Neuronal stem cell (in vitro differentiated cells): ENCODE measurements at regions not wholly inside any gene's neighbourhood (a gene's known extent, or its start where the extent isn't known, plus 50 kb on each side); places are given as distances from the start of the nearest gene placed in this dataset.

Experiments
- DNase-seq: peaks from one replicate; pipeline ENCODE4 v3.0.0-alpha.2; 2013; ENCODE audit warnings: low spot score
- H2AFZ ChIP-seq: one replicate; pipeline ENCODE4 v1.6.1; 2013; ENCODE audit warnings: mild to moderate bottlenecking, low read length, inconsistent platforms
- H2AK5ac ChIP-seq: 2 replicates; pipeline ENCODE4 v1.6.1; 2013; ENCODE audit warnings: low read depth, mild to moderate bottlenecking, inconsistent platforms, low read length, moderate library complexity, mixed read lengths
- H2BK120ac ChIP-seq: 2 replicates; pipeline ENCODE4 v1.6.1; 2013; ENCODE audit warnings: low read depth, mild to moderate bottlenecking, inconsistent platforms, low read length, moderate library complexity, mixed read lengths
- H2BK12ac ChIP-seq: one replicate; pipeline ENCODE4 v1.6.1; 2013; ENCODE audit warnings: low read length, inconsistent platforms
- H2BK15ac ChIP-seq: 2 replicates; pipeline ENCODE4 v1.6.1; 2013; ENCODE audit warnings: mild to moderate bottlenecking, low read length, inconsistent platforms, mixed read lengths
- H2BK5ac ChIP-seq: one replicate; pipeline ENCODE4 v1.6.1; 2013; ENCODE audit warnings: inconsistent platforms, mild to moderate bottlenecking, low read length, moderate library complexity
- H3K14ac ChIP-seq: one replicate; pipeline ENCODE4 v1.6.1; 2013; ENCODE audit warnings: low read length, inconsistent platforms
- H3K18ac ChIP-seq: 2 replicates; pipeline ENCODE4 v1.6.1; 2013; ENCODE audit warnings: low read length, inconsistent platforms
- H3K23ac ChIP-seq: 2 replicates; pipeline ENCODE4 v1.6.1; 2013; ENCODE audit warnings: low read depth, mild to moderate bottlenecking, mixed read lengths, low read length, inconsistent platforms; ENCODE audit not compliant: poor library complexity
- H3K27ac ChIP-seq: replicated peaks from 3 replicates; pipeline ENCODE4 v1.5.1; 2013; ENCODE audit warnings: low read length, inconsistent platforms
- H3K27me3 ChIP-seq, 3 experiments: 2 replicates each; pipeline ENCODE4 v1.6.1; 2013; ENCODE audit warnings: low read length in 3 of 3, mild to moderate bottlenecking in 2 of 3, inconsistent platforms in 1 of 3, low read depth in 1 of 3, mixed read lengths in 1 of 3, moderate library complexity in 1 of 3; ENCODE audit not compliant: control insufficient read depth in 3 of 3, insufficient read depth in 3 of 3
- H3K36me3 ChIP-seq, 2 donors: replicated peaks in 1 of 2; 2 replicates each; pipeline ENCODE4 v1.6.1; 2013; ENCODE audit warnings: low read length in 2 of 2; ENCODE audit not compliant: control insufficient read depth in 2 of 2, insufficient read depth in 2 of 2
- H3K4ac ChIP-seq: 2 replicates; pipeline ENCODE4 v1.6.1; 2013; ENCODE audit warnings: inconsistent platforms, mild to moderate bottlenecking, low read length, moderate library complexity
- H3K4me1 ChIP-seq, 2 donors: 1 replicate in 1 of 2; 2 replicates in 1 of 2; pipeline ENCODE4 v1.6.1; 2013; ENCODE audit warnings: low read length in 2 of 2, low read depth in 1 of 2; ENCODE audit not compliant: control insufficient read depth in 2 of 2, insufficient read depth in 1 of 2
- H3K4me2 ChIP-seq: one replicate; pipeline ENCODE4 v1.6.1; 2013; ENCODE audit warnings: mild to moderate bottlenecking, low read length, inconsistent platforms; ENCODE audit not compliant: insufficient read depth, poor library complexity, severe bottlenecking
- H3K4me3 ChIP-seq, 2 donors: 2 replicates each; pipeline ENCODE4 v1.5.1; 2013; ENCODE audit warnings: low read length in 2 of 2, mild to moderate bottlenecking in 2 of 2, inconsistent platforms in 1 of 2, moderate library complexity in 1 of 2
- H3K79me1 ChIP-seq: one replicate; pipeline ENCODE4 v1.6.1; 2013; ENCODE audit warnings: low read depth, mild to moderate bottlenecking, inconsistent platforms, low read length, moderate library complexity
- H3K9ac ChIP-seq: one replicate; pipeline ENCODE4 v1.6.1; 2013; ENCODE audit warnings: mild to moderate bottlenecking, low read depth, low read length, inconsistent platforms; ENCODE audit not compliant: poor library complexity
- H3K9me3 ChIP-seq, 2 donors: replicated peaks in 1 of 2; 2 replicates each; pipeline versions ENCODE3 to v1.6.1; 2013; ENCODE audit warnings: low read length in 2 of 2, mild to moderate bottlenecking in 2 of 2, inconsistent platforms in 1 of 2, low read depth in 1 of 2, mixed read lengths in 1 of 2, moderate library complexity in 1 of 2; ENCODE audit not compliant: control insufficient read depth in 2 of 2, insufficient read depth in 1 of 2
- H4K8ac ChIP-seq: one replicate; pipeline ENCODE4 v1.6.1; 2013; ENCODE audit warnings: low read depth, mild to moderate bottlenecking, inconsistent platforms, low read length, moderate library complexity
- H4K91ac ChIP-seq: one replicate; pipeline ENCODE4 v1.6.1; 2013; ENCODE audit warnings: low read length, low read depth, mild to moderate bottlenecking, inconsistent platforms; ENCODE audit not compliant: poor library complexity
- WGBS, 2 donors: extraction: QIAGEN DNeasy Blood & Tissue Kit; methylation state at CpG; one replicate each; pipeline ENCODE4 v1.1.7; 2013; ENCODE audit warnings: missing lambda C conversion rate in 2 of 2, mixed read lengths in 1 of 2; ENCODE audit not compliant: insufficient read length in 2 of 2, insufficient replicate concordance in 1 of 2; ENCODE audit errors: extremely low coverage in 2 of 2; 5-methylcytosine and 5-hydroxymethylcytosine counted together

DNA sequence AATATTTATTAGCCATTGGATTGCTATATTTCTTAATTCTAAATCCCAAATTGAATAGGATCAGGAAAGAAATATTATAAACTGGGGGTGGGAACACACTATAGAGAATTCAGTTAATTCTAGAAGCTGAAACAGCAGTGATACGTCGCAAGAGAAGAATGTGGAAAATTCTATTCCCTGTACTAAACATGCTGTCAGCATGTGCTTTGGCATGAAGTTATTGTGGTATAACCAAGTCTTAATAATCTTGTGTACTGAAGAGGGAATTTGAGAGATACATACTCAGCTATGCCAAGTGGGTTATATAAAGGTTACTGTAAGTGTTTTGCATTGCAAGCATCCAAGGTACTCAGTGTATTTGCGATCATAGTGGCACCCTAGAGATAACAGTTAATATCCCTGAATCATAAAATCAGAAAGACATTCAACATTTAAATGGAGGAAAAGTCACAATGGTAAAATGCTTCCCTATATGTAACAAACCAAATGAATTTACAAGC, 1492.9 kb upstream of the C9orf72 start:
- no peak overlapping the region for H3K18ac ChIP-seq
- H2BK120ac ChIP-seq: no peak overlapping the region
- H3K4me2 ChIP-seq: no peak overlapping the region
- no peak overlapping the region for H3K4ac ChIP-seq
- H3K27ac ChIP-seq: no peak overlapping the region
- no peak overlapping the region for H2BK12ac ChIP-seq
- no peak overlapping the region for H2BK5ac ChIP-seq
- H3K23ac ChIP-seq: no peak overlapping the region
- no peaks in the 10 kb centered on the region for H3K79me1 ChIP-seq
- H3K14ac ChIP-seq: no peak overlapping the region
- no CpG with 5 or more reads among the region's 3 CpGs for WGBS, 2 donors
- DNase-seq: no peak
- H3K4me1 ChIP-seq: no peaks in the 10 kb centered on the region
- H3K9me3 ChIP-seq: no peaks in the 10 kb centered on the region
- no peak overlapping the region for H4K91ac ChIP-seq
- H3K9ac ChIP-seq: no peak overlapping the region
- H2AFZ ChIP-seq: no peak overlapping the region
- no peak overlapping the region for H3K4me3 ChIP-seq
- H2BK15ac ChIP-seq: no peak overlapping the region
- H2AK5ac ChIP-seq: no peak overlapping the region
- no peaks in the 10 kb centered on the region for H3K36me3 ChIP-seq
- no peaks in the 10 kb centered on the region for H3K27me3 ChIP-seq
- no peak overlapping the region for H4K8ac ChIP-seq

- Histone ChIP-seq H2BK12ac (no peak overlapping the region), H2AK5ac (no peak overlapping the region), H3K79me1 (no peaks in the 10 kb centered on the region), H3K9me3 (no peaks in the 10 kb centered on the region), H3K14ac (no peak overlapping the region), H2BK120ac (no peak overlapping the region), H4K8ac (no peak overlapping the region), H3K4me2 (no peak overlapping the region), H3K9ac (no peak overlapping the region), H3K36me3 (no peaks in the 10 kb centered on the region), H2AFZ (no peak overlapping the region), H3K4me1 (no peaks in the 10 kb centered on the region), H3K23ac (no peak overlapping the region), H3K27me3 (no peaks in the 10 kb centered on the region), H2BK5ac (no peak overlapping the region), H3K4me3 (no peak overlapping the region), H4K91ac (no peak overlapping the region), H2BK15ac (no peak overlapping the region), H3K18ac (no peak overlapping the region), H3K4ac (no peak overlapping the region), H3K27ac (no peak overlapping the region)
- no peak for DNase-seq
- no CpG with 5 or more reads among the region's 2 CpGs for whole genome bisulfite sequencing, 2 donors
Observed at GRCh38 chr9:29068461-29068860, 1495.2 kb upstream of the C9orf72 start.

DNA sequence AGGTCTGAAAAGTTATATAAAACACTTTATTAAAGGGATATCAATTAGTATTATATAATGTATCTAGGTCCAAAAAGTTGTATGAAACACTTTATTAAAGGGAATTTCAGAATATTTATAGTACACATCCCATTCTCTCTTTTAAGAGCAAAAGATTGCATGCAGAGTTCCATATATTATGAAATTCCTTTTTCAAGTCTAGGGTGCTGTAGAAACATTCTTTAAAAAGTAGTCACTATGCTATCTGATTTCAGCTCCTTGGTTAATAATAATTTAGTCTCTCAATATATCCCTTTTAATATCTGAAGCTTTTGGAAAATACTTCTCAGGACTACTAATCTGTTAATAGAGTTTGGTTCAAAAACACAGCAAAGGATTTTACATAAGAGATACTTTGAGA, 1496.1 kb upstream of the C9orf72 start:
- Histone ChIP-seq H3K18ac (no peak overlapping the region), H3K4me2 (no peak overlapping the region)

GRCh38 chr9:29078063-29078666, 1504.9 kb upstream of the C9orf72 start:
- H3K9me3 ChIP-seq: no peaks in the 10 kb centered on the region
- no peak overlapping the region for H2AK5ac ChIP-seq
- no CpG with 5 or more reads among the region's 3 CpGs for WGBS, 2 donors
- no peaks in the 10 kb centered on the region for H3K36me3 ChIP-seq
- no peak overlapping the region for H3K4ac ChIP-seq
- H3K4me2 ChIP-seq: no peak overlapping the region
- H3K27me3 ChIP-seq: no peaks in the 10 kb centered on the region
- H4K91ac ChIP-seq: no peak overlapping the region
- H4K8ac ChIP-seq: no peak overlapping the region
- H3K79me1 ChIP-seq: no peaks in the 10 kb centered on the region
- H2BK15ac ChIP-seq: no peak overlapping the region
- no peak overlapping the region for H3K27ac ChIP-seq
- no peak overlapping the region for H3K18ac ChIP-seq
- H2BK12ac ChIP-seq: no peak overlapping the region
- H3K14ac ChIP-seq: no peak overlapping the region
- H2AFZ ChIP-seq: no peak overlapping the region
- H3K23ac ChIP-seq: no peak overlapping the region
- no peaks in the 10 kb centered on the region for H3K4me1 ChIP-seq
- no peak overlapping the region for H3K4me3 ChIP-seq
- no peak overlapping the region for H2BK5ac ChIP-seq
- no peak for DNase-seq
- no peak overlapping the region for H3K9ac ChIP-seq
- H2BK120ac ChIP-seq: no peak overlapping the region

More for the DNA sequence above, 1496.1 kb upstream of the C9orf72 start:
- Histone ChIP-seq H3K23ac (no peak overlapping the region), H3K4me3 (no peak overlapping the region), H2AFZ (no peak overlapping the region), H2BK12ac (no peak overlapping the region), H3K14ac (no peak overlapping the region), H3K9ac (no peak overlapping the region), H2AK5ac (no peak overlapping the region), H2BK5ac (no peak overlapping the region), H3K27ac (no peak overlapping the region), H3K9me3 (no peaks in the 10 kb centered on the region), H2BK15ac (no peak overlapping the region), H3K79me1 (no peaks in the 10 kb centered on the region), H4K8ac (no peak overlapping the region), H3K4ac (no peak overlapping the region), H3K36me3 (no peaks in the 10 kb centered on the region), H3K27me3 (no peaks in the 10 kb centered on the region), H3K4me1 (no peaks in the 10 kb centered on the region), H2BK120ac (no peak overlapping the region), H4K91ac (no peak overlapping the region)
- DNase-seq: no peak
